AG09319 (cell line): ENCODE measurements at regions not wholly inside any gene's neighbourhood (a gene's known extent, or its start where the extent isn't known, plus 50 kb on each side); places are given as distances from the start of the nearest gene placed in this dataset.

ENCODE experiments used
- DNase-seq: peaks from one replicate; pipeline ENCODE4 v3.0.0-alpha.2; 2010; ENCODE audit warnings: low read depth; ENCODE audit errors: extremely low read depth
- TF ChIP-seq, protein P1 (sequence below): IDR thresholded peaks from 2 replicates; pipeline ENCODE4 v1.5.1; 2011; ENCODE audit warnings: low read depth, mild to moderate bottlenecking, inconsistent platforms, low read length, moderate library complexity

GRCh38 chr21:27740084-27740483, 773.2 kb upstream of the ADAMTS5 start:
- TF ChIP-seq, protein P1, sequence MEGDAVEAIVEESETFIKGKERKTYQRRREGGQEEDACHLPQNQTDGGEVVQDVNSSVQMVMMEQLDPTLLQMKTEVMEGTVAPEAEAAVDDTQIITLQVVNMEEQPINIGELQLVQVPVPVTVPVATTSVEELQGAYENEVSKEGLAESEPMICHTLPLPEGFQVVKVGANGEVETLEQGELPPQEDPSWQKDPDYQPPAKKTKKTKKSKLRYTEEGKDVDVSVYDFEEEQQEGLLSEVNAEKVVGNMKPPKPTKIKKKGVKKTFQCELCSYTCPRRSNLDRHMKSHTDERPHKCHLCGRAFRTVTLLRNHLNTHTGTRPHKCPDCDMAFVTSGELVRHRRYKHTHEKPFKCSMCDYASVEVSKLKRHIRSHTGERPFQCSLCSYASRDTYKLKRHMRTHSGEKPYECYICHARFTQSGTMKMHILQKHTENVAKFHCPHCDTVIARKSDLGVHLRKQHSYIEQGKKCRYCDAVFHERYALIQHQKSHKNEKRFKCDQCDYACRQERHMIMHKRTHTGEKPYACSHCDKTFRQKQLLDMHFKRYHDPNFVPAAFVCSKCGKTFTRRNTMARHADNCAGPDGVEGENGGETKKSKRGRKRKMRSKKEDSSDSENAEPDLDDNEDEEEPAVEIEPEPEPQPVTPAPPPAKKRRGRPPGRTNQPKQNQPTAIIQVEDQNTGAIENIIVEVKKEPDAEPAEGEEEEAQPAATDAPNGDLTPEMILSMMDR, result no peak
- no peak for DNase-seq

DNA sequence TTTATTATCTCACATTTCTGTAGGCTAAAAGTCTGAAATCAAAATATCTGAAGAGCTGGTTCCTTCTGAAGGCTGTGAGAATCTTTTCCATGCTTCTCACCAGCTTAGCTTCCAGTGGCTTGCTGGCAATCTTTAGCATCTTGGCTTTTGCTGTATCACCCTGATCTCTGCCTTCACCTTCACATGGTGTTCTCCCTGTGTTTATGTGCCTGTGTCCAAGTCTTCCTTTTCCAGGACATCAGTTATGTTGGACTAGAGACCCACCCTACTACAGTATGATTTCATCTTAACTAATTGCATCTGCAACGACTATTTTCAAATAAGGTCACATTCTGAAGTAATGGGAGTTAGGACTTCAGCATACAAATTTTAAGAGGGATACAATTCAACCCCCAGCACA, 772.3 kb upstream of the ADAMTS5 start:
- TF ChIP-seq, protein P1, result no peak
- no peak for DNase-seq

GRCh38 chr21:27735699-27736098, 768.8 kb upstream of the ADAMTS5 start:
- TF ChIP-seq, protein P1, result no peak
- DNase-seq, result no peak

DNA sequence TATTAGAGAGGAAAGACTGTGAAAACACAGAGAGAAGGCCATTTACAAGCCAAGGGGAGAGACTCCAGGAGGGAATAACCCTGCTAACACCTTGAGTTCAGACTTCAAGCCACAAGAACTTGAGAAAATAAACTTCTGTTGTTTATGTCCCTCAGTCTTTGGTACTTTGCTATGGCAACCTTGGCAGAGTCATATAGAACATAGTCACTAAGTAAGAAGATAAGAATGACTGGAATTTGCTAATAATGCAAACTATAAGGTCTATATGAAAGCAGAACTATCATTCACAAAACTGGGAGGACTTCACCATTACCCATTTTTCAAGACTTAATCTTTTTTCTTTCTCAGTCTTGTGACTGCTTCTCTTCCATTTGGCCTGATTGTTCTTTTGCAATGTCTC, 767.3 kb upstream of the ADAMTS5 start:
- TF ChIP-seq, protein P1, result no peak
- peak; percentile 14 for DNase-seq

GRCh38 chr21:27725916-27726315, 759.0 kb upstream of the ADAMTS5 start:
- no peak for DNase-seq
- TF ChIP-seq, protein P1, result no peak

- no peak for DNase-seq
These were observed 755.2 kb upstream of the ADAMTS5 start for GRCh38 chr21:27722095-27722494.

DNA sequence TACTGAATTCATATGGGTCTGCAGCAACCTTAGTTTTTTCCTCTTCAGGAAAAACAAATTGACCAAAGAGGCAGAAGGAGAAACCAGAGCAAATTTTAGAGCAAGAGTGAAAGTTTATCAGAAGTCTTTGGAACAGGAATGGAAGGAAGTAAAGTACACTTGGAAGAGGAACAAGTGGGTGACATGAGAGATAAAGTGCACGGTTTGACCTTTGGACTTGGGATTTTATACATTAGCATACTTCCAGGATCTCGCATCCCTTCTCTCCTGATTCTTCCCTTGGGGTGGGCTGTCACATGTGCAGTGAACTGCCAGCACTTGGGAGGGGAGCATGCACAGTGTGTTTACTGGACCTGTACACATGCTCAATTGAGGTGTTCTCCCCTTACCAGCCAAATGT, 754.8 kb upstream of the ADAMTS5 start:
- no peak for DNase-seq
- TF ChIP-seq, protein P1, result no peak

More at GRCh38 chr21:27722095-27722494, 755.2 kb upstream of the ADAMTS5 start:
- TF ChIP-seq, protein P1, result no peak
